Ovary (tissue), 3 donors: ENCODE measurements at regions not wholly inside any gene's neighbourhood (a gene's known extent, or its start where the extent isn't known, plus 50 kb on each side); places are given as distances from the start of the nearest gene placed in this dataset.

Experiments used
- CTCF ChIP-seq, 3 donors: fragments of 450-650 bp in 2 of 3; fragments of 200-600 bp in 1 of 3; IDR thresholded peaks; one replicate each; pipeline versions ENCODE4 v1.5.1 to v1.8.0; 2016 to 2022; ENCODE audit warnings: antibody characterized with exemption in 3 of 3, mild to moderate bottlenecking in 1 of 3
- EP300 ChIP-seq: sonication (generic); formaldehyde crosslinking; IDR thresholded peaks from one replicate; pipeline ENCODE4 v1.6.1; 2017; ENCODE audit warnings: antibody characterized with exemption
- donor health status: DM: no; HTN: no; CAD: no.

GRCh38 chr2:61617610-61618009 is 79.5 kb upstream of the XPO1 start:
- TF ChIP-seq CTCF (IDR thresholded peaks at IDR 0.05) = no peak
- TF ChIP-seq EP300 = no peak
